ENCODE measurements at regions not wholly inside any gene's neighbourhood (a gene's known extent, or its start where the extent isn't known, plus 50 kb on each side); places are given as distances from the start of the nearest gene placed in this dataset.
A peak's percentile ranks its signal among the peaks of the same experiment; 100 is the strongest.

DNA sequence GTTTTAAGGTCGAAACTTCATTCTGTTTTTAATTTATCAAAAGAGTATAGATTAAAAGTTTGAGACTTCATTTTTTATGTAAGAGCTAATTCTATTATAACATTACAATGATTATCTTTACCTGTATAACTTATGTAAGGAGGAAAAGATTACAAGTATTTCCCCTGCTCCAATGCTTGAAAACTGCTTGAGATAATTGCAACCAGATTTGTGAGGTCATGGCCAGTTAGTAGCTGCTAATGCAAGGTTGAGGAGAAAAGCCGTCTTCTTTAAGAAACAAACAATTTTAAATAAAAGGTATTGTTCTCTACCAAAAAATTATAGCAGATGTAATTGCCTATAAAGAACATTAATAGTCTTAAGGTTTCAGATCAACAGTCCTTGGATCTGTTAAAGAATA, 208.3 kb upstream of the UBE2E2 start:
- DNase-seq (ENCODE audit: low spot score): no peak

DNA sequence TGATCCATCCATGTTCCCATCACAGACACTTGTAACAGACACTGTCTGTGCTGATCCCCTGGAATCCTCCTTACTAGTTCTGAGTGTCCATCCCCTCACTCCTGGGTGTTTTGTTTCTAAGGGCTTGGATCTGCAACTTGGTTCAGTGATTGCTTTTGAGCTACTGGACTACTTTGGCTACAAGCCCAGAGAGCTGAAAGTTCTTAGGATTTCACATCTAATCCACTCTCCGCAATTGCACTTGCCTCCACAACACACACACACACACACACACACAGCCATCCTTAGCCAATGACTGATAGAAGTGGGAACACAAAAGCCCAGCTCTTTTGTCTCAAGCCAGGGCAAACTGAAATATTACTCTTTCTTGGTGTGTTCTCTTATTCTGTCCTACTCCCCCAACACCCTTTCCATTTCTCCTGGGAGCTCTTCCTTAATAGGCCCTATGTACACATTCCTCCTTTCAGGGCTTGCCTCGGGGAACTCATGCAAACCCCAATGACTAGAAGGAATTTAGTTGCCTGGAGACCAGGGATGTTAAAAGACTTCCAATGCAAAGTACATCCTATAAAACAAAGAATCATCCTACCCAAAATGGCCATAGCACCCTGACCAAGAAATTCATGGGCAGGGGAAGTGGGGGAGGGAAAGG, 206.1 kb upstream of the UBE2E2 start:
- DNase-seq (ENCODE audit: low spot score): no peak

DNA sequence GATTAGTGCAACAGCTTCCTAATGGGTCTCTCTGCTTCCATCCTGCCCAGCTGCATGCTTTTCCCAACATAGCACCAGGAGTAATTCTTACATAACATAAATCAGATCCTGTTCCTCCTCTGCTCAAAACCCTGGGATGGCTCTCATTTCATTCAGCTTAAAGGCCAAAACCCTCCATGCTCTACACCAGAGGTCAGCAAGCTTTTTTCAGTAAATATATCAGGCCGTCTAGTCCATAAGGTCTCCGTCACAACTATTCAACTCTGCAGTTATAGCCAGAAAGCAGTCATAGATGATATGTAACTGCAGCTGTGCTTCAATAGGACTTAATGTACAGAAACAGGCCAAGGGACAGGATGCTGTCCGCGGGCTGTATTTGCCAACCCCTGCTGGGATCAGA, 202.8 kb upstream of the UBE2E2 start:
- DNase-seq (ENCODE audit: low spot score): no peak

DNA sequence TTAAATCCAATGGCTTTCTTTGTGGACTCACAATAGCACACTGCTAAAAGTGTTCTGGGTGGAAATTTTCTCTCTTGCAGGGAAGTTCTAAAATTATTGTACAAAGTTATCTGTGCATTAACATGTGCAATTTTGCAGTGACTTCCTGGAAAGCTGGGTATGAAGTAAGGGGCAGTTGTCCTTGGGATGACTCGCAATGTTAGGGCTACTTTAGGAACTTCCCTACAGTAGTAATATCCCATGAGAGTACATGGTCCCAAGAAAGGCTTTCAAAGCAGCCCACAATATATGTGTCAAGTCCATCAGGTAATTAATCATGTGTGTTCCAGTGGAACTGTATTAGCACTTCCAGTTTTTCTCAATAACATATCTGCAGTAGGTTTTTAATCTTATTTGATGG, 201.0 kb upstream of the UBE2E2 start:
- DNase-seq (ENCODE audit: low spot score): no peak

DNA sequence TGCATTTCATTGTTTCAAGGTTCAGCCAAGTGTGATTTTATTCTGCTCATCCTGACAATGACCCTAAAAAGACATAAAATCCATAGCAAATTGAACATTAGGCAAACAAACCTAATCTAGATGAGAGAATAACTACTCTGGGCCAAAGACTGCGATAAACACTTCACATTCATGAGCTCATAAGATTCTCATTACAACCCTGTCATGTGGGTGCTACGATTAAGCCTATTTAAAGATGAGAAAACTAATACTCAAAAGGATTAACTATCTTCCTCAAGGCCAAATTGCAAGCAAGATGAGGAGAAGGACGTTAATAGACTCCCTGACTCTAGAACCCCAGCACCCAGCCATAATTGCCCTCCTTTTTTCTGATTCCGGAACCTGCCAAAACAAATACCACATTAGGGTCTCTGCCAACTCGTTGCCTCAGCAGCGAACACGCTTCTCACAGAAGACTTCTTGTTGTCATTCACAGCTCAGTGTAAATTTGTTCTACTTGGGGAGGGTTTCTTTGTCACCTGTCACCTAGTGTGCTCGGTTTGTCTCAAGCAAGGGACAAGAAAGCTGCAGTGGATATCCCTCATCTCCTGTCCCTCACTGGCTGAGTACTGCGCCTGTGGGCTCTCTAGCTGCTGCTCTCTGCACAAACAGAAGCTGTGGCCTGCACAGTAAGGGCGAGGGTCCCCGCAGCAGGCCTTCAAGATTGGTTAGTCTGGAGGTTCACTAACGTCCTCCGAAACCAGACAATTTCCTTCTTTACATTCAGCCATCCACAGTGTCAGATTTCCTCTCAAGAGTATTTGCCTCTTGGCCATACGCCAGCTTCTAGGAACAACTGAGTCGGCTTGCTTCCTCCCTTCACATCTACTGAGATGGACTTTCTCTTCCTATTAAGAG, 200.0 kb upstream of the UBE2E2 start:
- DNase-seq (ENCODE audit: low spot score): peak; percentile 39

DNA sequence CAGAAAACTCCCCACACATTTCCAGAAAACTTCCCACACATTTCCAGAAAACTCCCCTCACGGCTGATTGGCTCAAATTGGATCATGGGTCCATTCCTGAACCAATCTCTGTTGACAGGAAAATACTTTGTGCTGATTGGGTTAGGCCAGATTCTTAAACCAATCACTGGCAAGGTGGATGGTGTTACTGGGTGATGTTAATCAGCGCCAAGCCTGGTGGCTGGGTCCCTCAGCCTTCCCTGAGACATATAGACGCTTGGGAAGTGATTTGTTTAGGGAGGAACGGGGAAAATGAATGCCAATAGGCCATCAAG, 199.4 kb upstream of the UBE2E2 start:
- no peak for DNase-seq (ENCODE audit: low spot score)

DNA sequence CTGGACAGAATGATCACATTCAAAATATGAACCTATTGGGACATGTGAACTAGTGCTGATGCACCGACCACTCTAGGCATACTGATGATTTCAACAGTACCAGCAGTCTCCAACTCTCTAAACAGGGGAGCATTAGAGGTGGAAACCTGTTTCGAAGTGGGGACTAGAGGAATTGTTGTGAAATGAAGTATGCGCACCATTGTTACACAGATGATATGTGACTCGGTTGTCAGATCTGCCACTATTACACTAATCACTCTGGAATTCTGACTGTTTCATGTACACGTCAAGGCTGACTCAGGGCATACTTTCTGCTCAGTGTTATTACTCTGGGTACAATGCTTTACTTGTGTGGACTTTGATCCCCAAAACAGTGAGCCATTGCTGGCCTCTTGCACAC, 198.2 kb upstream of the UBE2E2 start:
- no peak for DNase-seq (ENCODE audit: low spot score)

DNA sequence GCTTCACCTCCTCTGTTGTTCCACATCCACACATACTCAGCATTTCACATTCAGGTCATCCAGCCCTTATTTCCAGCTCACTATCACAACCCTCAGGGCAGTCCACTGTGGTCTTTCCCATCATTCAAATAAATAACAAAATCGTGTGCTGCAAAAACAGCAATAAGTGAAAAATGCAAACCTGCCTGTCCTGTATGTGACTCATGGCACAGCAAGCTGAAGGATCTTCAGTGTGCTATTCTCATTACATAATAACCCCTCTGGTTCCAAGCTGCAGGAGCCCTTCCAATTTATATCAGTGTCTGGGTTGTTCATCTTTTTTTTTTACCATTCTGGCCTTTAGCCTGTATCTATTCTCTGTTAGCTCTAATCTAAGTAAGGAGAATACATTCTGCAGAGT, 185.3 kb upstream of the UBE2E2 start:
- no peak for DNase-seq (ENCODE audit: low spot score)

DNA sequence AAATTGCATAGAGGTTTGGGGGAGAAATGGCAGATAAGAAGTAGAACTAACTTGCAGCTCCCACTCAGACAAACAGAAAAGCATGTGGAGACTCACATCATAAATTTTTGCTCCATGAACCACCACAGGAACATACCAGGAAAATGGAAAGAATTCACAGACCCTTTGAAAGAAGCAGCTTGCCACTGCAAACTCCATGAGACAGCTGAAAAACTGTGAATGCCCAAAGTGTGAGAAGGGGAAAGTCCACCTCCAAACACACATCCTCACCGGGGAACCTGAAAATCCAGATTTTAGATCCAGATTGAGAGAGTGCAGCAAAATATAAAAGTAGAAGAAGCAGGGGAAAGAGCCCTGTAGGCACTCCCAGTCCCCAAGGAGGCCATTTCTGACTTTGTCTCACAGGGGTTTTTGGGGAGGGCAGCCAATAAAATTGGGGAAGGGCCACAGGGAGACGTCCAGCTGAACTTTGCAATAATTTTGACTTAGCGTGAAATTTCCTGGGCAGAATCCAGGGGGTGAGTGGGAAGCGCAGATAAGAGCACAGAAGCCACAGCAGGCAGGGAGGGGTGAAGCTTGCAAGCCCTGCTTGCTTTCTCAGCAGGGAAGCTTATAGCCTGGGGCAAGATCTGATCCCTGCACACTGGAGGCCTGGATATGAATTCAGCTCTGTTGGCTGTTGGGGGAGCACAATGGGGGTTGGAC, 183.4 kb upstream of the UBE2E2 start:
- DNase-seq (ENCODE audit: low spot score): no peak

DNA sequence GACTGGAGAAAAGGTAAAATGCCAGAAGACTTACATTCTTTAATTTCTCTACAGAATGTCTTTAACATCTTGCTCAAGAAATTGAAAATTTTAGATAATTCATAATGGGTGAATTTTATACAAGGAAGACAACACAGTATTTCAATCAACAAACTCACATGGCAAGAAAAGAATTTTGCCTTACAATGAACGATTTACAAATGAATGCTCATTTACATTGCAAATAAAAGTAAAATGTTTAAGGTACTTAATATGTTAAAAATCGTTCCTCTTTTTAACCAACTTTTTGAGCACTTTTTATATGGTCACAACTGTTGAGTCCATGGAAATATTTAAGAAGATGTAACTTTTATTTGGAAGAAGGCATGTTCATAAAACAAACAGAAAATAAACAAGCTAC, 174.8 kb upstream of the UBE2E2 start:
- DNase-seq (ENCODE audit: low spot score): no peak

DNA sequence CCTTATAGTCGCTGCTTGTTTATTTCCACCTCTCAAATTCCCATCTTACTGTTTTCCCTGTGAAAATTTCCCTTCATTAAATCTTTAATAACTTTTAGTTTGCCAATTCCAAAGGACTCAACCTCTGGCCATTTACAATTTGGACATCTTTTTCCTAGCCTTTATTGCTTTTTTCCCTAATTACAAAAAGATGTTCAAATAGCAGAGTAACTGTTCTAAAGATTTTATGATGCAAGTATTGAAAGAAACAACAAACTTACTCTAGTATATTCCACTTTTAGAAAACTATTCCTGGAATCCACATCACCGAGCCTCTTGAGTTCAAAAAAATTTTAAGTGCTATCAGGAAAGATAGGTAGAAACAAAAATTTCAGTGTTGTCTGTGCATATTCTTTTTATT, 174.1 kb upstream of the UBE2E2 start:
- DNase-seq (ENCODE audit: low spot score): no peak

DNA sequence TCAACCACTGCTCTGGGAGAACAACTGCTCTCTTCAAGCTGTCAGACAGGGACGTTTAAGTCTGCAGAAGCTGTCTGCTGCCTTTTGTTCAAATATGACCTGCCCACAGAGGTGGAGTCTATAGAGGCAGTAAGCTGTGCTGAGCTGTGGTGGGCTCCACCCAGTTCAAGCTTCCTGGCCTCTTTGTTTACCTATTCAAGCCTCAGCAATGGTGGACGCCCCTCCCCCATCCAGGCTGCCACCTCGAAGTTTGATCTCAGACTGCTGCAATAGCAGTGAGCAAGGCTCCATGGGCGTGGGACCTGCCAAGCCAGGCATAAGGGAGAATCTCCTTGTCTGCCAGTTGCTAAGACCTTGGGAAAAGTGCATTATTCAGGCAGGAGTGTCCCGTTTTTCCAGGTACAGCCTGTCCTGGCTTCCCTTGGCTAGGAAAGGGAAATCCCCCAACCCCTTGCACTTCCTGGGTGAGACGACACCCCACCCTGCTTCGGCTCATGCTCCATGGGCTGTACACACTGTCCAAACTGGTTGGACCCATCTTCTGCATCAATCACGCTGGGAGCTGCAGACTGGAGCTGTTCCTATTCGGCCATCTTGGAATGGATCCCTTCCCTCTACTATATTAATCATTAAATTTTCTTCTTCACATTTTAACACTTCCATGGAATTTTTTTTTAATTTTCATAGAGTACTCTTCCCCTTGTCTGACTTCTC, 167.0 kb upstream of the UBE2E2 start:
- no peak for DNase-seq (ENCODE audit: low spot score)

DNA sequence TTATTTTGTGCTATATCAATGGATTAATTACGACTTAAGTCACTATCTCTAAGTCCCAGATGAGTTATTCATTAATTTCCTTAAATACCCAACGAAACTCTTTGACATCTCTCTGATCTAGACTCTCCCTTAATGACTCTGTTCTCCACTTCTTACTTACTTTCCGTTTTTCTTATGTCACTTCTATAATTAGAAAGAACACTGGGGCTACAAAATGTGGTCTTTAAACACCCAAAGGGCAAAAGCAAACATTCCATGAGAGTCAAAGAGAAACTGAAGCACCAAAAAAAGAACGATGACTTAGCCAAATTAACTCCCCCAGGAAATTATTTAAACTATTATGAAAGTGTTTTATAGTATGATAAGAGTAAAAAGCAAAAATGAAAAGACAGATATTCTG, 166.4 kb upstream of the UBE2E2 start:
- DNase-seq (ENCODE audit: low spot score): no peak

DNA sequence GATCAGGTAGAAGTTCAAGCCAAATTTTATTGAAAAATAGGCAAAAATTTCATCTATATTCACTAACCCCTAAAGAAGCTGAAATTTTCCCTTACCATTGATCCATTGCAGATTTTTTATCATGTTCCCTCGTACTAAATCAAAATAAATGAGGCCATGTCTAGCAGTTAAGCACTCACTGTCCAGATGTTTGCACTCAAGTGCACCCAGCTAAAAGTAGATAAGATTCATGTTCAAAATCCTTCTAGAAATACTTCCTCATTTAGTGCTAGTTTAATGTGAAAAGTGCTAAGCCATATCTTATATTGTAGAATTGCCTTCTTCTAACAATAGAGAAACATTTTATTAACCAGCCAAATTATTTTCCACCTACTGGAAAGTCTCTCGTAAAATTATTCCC, 164.7 kb upstream of the UBE2E2 start:
- DNase-seq (ENCODE audit: low spot score): no peak

DNA sequence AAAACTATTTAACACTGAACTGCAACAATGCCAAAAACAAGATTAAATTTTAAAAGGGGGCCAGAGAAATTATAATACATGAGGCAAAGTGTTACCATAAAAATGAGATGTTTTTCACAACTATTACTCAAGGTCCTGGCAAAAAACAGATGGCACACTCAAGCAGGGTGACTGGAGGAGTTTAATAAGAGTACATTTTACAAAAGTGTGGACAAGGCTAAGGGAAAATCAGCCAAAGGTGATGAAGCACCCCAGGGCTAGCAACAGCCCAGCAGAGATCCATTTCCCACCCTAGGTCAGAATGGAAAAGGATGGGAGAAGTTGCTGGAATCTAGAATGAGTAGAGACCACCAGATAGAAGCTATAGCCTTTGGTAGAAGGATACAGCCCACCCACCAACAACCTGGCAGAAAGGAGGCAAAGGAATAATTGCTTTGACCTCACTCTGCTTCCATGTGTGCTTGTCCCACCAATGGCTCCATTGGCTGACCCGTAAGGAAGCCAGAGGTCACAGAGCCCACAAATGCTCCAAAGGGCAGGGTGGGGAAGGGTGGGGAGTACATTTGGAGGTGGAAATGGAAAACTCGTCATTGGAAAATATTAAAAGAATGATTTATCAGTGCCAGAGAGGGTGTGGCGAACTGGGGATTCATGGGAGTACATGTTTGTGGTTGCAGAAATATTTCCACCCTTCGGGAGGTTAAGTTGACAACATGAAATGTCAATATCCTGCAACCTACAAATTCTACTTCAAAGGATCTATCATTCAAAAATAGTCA, 161.0 kb upstream of the UBE2E2 start:
- DNase-seq (ENCODE audit: low spot score): no peak

DNA sequence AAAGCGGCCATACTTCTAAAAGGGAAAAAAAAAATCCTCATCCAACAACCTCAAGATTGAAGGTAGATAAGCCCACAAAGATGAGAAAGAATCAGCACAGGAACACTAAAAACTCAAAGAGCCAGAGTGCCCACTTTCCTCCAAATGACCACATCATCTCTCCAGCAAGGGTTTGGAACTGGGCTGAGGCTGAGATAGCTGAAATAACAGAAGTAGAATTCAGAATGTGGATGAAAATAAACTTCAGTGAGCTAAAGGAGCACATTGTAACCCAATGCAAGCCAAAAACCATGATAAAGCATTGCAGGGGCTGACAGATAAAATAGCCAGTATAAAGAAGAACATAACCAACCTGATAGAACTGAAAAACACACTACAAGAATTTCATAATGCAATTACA, 158.7 kb upstream of the UBE2E2 start:
- no peak for DNase-seq (ENCODE audit: low spot score)

DNA sequence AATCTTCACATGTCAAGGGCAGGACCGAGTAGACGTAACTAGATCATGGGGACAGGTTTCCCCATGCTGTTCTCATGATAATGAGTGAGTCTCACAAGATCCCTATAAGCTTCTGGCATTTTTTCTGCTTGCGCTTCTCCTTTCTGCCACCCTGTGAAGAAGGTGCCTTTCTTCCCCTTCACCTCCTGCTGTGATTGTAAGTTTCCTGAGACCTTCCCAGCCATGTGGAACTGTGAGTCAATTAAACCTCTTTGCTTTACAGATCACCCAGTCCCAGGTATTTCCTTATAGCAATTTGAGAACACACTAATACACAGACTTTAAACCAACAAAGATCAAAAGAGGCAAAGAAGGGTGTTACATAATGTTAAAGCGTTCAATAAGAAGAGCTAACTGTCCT, 156.6 kb upstream of the UBE2E2 start:
- DNase-seq (ENCODE audit: low spot score): no peak

DNA sequence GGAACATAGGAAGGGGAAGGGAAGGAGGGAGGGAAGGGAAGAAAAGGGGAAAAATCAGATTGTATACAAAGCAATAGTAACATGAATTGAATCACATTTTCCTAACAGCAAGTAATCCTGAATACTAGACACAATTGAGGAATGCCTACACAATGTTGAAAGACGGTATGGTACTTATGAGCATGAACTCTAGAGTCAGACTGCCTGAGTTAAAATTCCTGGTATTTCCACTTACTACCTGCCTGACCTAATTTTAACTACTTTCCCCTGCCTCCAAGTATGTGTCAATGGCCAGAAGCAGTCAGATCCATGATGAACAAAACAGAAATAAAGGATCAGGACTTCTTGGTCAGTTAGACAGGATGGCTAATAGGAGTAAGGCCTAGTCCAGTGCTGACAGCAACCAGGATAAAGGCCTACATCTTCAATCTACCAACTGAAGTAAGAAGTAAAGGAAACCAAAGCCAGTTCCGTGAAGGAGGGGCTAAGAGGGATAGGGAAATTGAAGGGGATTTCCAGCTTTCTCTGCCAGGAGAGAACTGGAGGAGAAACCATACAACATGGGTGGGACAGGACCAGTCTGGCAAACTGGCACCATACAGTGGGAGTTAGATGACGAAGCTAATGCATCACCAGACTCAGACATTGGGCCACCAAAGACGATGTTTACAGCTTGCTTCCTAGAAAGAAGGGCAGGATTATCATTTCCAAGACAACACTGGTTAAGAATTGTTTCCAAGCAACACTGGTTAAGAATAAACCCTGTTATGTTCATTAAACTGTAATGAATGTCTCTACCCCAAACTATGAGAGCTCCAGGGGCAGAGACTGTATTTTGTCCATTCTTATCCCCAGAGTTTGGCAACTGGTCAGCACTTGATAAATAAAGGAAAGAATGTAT, 151.6 kb upstream of the UBE2E2 start:
- no peak for DNase-seq (ENCODE audit: low spot score)

DNA sequence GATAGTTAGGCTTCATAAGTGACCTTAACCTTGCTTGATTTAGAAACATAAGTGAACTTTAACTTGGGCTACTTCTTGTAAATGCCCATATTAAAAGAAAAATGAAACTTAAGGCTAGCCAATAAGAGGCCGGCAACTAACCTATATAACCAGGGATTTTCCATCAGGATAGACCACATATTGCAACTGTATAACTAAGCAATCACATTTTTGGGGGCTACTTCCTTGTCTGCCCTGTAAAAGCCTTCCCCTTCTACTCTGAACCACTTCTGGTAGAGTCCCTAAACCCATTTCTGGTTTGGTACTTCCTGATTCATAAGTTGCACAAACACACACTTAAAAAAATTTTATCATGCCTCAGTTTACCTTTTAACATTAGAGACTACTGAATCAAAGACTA, 150.9 kb upstream of the UBE2E2 start:
- no peak for DNase-seq (ENCODE audit: low spot score)

DNA sequence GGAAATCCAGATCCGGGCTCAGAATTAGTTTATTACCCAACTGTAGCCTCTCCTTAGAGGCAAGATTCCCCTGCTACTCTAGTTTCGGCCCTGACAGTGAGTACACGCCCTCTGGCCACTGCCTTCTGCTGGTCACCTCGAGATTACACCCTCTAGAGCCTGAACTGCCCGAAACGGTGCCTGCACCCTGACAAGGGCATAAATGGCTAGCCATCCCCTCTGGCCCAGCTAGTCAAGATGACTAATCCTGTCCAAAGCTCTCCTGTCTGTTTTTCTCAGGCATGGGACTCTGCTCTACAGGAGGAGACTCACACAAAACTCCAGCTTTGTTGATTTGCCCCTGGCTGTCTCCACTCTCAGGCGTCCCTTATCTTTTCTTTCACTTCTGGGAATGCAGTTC, 150.5 kb upstream of the UBE2E2 start:
- DNase-seq (ENCODE audit: low spot score): no peak
